ENCODE measurements at regions not wholly inside any gene's neighbourhood (a gene's known extent, or its start where the extent isn't known, plus 50 kb on each side); places are given as distances from the start of the nearest gene placed in this dataset.

- TF ChIP-seq CTCF (conservative IDR thresholded peaks at IDR 0.05) (no peak), ZFX (IDR thresholded peaks at IDR 0.05) (no peak)
Observed at GRCh38 chr13:102978168-102978567, 88.0 kb downstream of the SLC10A2 start.

All from C4-2B (cell line).